Spleen (tissue), 7 donors: ENCODE measurements at regions not wholly inside any gene's neighbourhood (a gene's known extent, or its start where the extent isn't known, plus 50 kb on each side); places are given as distances from the start of the nearest gene placed in this dataset.
"Not testable (repeated sequence)": the region's sequence is repeated elsewhere in the genome, so short reads cannot be mapped to it uniquely, and the experiment has no call there.

Experiments
- CTCF ChIP-seq, 11 experiments: fragments of 200-600 bp in 7 of 11; fragments of 450-650 bp in 4 of 11; sonication (generic) in 4 of 11; IDR thresholded peaks in 8 of 11; conservative IDR thresholded peaks in 3 of 11; 1 replicate in 7 of 11; 2 replicates in 4 of 11; pipeline versions ENCODE4 v1.4.0 to v1.8.0; 2016 to 2021; ENCODE audit warnings: antibody characterized with exemption in 11 of 11, inconsistent platforms in 4 of 11, mild to moderate bottlenecking in 1 of 11
- POLR2AphosphoS5 ChIP-seq, 3 donors: sonication (generic); formaldehyde crosslinking; IDR thresholded peaks; one replicate each; pipeline ENCODE4 v1.5.1; 2017; ENCODE audit warnings: antibody characterized with exemption in 3 of 3
- donor health status: DM: no; HTN: no; CAD: no; lungs with moderate emphysema.
- donor health status: DM: no; HTN: no; CAD: no.
- donor health status: DM: no; HTN: no; CAD: no.

DNA sequence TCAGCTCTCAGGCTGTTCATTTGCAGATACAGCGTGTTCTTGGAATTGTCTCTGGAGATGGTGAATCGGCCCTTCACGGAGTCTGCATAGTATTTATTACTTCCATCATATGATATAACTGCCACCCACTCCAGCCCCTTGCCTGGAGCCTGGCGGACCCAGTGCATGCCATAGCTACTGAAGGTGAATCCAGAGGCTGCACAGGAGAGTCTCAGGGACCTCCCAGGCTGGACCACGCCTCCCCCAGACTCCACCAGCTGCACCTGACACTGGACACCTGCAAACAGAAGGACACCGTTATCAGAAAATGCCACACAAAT is 808.7 kb downstream of the TMEM121 start:
- TF ChIP-seq CTCF (IDR thresholded peaks at IDR 0.05 in 8 of 11, conservative IDR thresholded peaks at IDR 0.05 in 3 of 11); POLR2AphosphoS5 (IDR thresholded peaks at IDR 0.05): not testable (repeated sequence)
